Hepatocyte (in vitro differentiated cells): ENCODE measurements at regions not wholly inside any gene's neighbourhood (a gene's known extent, or its start where the extent isn't known, plus 50 kb on each side); places are given as distances from the start of the nearest gene placed in this dataset.

Source experiments
- DNase-seq: peaks from one replicate; pipeline ENCODE4 v3.0.0-alpha.2; 2016; ENCODE audit warnings: low spot score
- H2AFZ ChIP-seq: fragments of 200-600 bp; sonication (generic); 2 replicates; pipeline ENCODE4 v1.6.0; 2016; ENCODE audit warnings: antibody characterized with exemption, mild to moderate bottlenecking
- H3K27ac ChIP-seq: fragments of 200-600 bp; sonication (generic); 2 replicates; pipeline ENCODE4 v1.5.1; 2016; ENCODE audit warnings: mild to moderate bottlenecking
- H3K27me3 ChIP-seq: fragments of 200-600 bp; sonication (generic); 2 replicates; pipeline ENCODE4 v1.6.1; 2016
- H3K36me3 ChIP-seq: fragments of 200-600 bp; sonication (generic); replicated peaks from 2 replicates; pipeline ENCODE4 v1.5.1; 2016; ENCODE audit warnings: low read depth; ENCODE audit not compliant: insufficient read depth
- H3K4me1 ChIP-seq: fragments of 200-600 bp; sonication (generic); 2 replicates; pipeline ENCODE4 v1.5.1; 2016; ENCODE audit warnings: mild to moderate bottlenecking, moderate library complexity; ENCODE audit not compliant: insufficient read depth
- H3K4me2 ChIP-seq: fragments of 200-600 bp; sonication (generic); 2 replicates; pipeline ENCODE4 v1.6.0; 2016
- H3K4me3 ChIP-seq: fragments of 200-600 bp; sonication (generic); 2 replicates; pipeline ENCODE4 v1.5.1; 2016; ENCODE audit warnings: mild to moderate bottlenecking
- H3K79me2 ChIP-seq: fragments of 200-600 bp; sonication (generic); 2 replicates; pipeline ENCODE4 v1.6.0; 2017; ENCODE audit warnings: mild to moderate bottlenecking
- H3K9me2 ChIP-seq: fragments of 200-600 bp; sonication (generic); replicated peaks from 2 replicates; pipeline ENCODE4 v1.6.0; 2017; ENCODE audit warnings: mild to moderate bottlenecking; ENCODE audit not compliant: insufficient read depth
- H3K9me3 ChIP-seq: fragments of 200-600 bp; sonication (generic); 2 replicates; pipeline ENCODE4 v1.5.1; 2016; ENCODE audit warnings: low read depth, mild to moderate bottlenecking
- H4K20me1 ChIP-seq: fragments of 200-600 bp; sonication (generic); 2 replicates; pipeline ENCODE4 v1.6.0; 2016; ENCODE audit warnings: mild to moderate bottlenecking; ENCODE audit not compliant: insufficient read depth, poor library complexity, severe bottlenecking
- EZH2 ChIP-seq: fragments of 200-600 bp; sonication (generic); IDR thresholded peaks from 2 replicates; pipeline ENCODE4 v1.6.1; 2016; ENCODE audit warnings: antibody characterized with exemption, mild to moderate bottlenecking, borderline replicate concordance
- EZH2phosphoT487 ChIP-seq: fragments of 200-600 bp; sonication (generic); IDR thresholded peaks from one replicate; pipeline ENCODE4 v1.6.1; 2018; ENCODE audit warnings: antibody characterized with exemption, mild to moderate bottlenecking, low read depth, moderate library complexity; ENCODE audit not compliant: unreplicated experiment, severe bottlenecking
- WGBS: methylation state at CpG from one replicate; pipeline ENCODE4 v1.1.6; 2016; ENCODE audit warnings: low lambda C conversion rate; ENCODE audit errors: missing lambda C conversion rate; 5-methylcytosine and 5-hydroxymethylcytosine counted together
- TF ChIP-seq, protein P1 (sequence below): fragments of 200-600 bp; sonication (generic); IDR thresholded peaks from 2 replicates; pipeline ENCODE4 v1.5.1; 2016; ENCODE audit warnings: antibody characterized with exemption, mild to moderate bottlenecking; ENCODE audit not compliant: poor library complexity

GRCh38 chr2:437180-437579 is 149.3 kb upstream of the ALKAL2 start:
- 85% methylated on average over 5 of the region's 5 CpGs for WGBS
- Histone ChIP-seq H3K79me2 (no peaks in the 10 kb centered on the region), H4K20me1 (no peaks in the 10 kb centered on the region), H3K9me3 (no peaks in the 10 kb centered on the region), H3K4me2 (no peak overlapping the region), H3K36me3 (no peaks in the 10 kb centered on the region), H3K9me2 (no peaks in the 10 kb centered on the region), H3K4me3 (no peak overlapping the region), H3K27ac (no peak overlapping the region), H2AFZ (no peak overlapping the region), H3K27me3 (no peaks in the 10 kb centered on the region), H3K4me1 (no peaks in the 10 kb centered on the region)
- DNase-seq: no peak
- TF ChIP-seq EZH2 (no peak), EZH2phosphoT487 (no peak)

DNA sequence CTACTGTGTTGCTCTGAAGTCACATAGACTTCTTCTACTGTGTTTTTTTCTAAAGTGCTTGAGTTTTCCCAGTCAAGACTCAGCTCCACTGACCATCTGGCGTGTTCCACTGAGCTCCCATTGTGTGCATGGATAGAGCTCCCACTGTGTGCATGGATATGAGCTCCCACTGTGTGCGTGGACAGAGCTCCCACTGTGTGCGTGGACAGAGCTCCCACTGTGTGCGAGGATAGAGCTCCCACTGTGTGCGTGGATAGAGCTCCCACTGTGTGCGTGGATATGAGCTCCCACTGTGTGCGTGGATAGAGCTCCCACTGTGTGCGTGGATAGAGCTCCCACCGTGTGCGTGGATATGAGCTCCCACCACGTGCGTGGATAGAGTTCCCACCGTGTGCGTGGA is 148.3 kb upstream of the ALKAL2 start:
- Histone ChIP-seq H3K4me2 (no peak overlapping the region), H3K4me3 (no peak overlapping the region), H3K9me2 (no peaks in the 10 kb centered on the region), H3K4me1 (no peaks in the 10 kb centered on the region), H2AFZ (no peak overlapping the region), H3K27ac (no peak overlapping the region), H3K79me2 (no peaks in the 10 kb centered on the region), H3K27me3 (no peaks in the 10 kb centered on the region), H3K9me3 (no peaks in the 10 kb centered on the region), H4K20me1 (no peaks in the 10 kb centered on the region), H3K36me3 (no peaks in the 10 kb centered on the region)
- WGBS: 95% methylated on average over 6 of the region's 14 CpGs
- no peak for DNase-seq
- TF ChIP-seq EZH2: no peak
- TF ChIP-seq, protein P1, sequence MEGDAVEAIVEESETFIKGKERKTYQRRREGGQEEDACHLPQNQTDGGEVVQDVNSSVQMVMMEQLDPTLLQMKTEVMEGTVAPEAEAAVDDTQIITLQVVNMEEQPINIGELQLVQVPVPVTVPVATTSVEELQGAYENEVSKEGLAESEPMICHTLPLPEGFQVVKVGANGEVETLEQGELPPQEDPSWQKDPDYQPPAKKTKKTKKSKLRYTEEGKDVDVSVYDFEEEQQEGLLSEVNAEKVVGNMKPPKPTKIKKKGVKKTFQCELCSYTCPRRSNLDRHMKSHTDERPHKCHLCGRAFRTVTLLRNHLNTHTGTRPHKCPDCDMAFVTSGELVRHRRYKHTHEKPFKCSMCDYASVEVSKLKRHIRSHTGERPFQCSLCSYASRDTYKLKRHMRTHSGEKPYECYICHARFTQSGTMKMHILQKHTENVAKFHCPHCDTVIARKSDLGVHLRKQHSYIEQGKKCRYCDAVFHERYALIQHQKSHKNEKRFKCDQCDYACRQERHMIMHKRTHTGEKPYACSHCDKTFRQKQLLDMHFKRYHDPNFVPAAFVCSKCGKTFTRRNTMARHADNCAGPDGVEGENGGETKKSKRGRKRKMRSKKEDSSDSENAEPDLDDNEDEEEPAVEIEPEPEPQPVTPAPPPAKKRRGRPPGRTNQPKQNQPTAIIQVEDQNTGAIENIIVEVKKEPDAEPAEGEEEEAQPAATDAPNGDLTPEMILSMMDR: no peak
- no peak for TF ChIP-seq EZH2phosphoT487

GRCh38 chr2:434625-435024 is 146.7 kb upstream of the ALKAL2 start:
- Histone ChIP-seq H3K27ac (no peak overlapping the region), H3K9me2 (no peaks in the 10 kb centered on the region), H3K79me2 (no peaks in the 10 kb centered on the region), H3K4me1 (no peaks in the 10 kb centered on the region), H3K27me3 (no peaks in the 10 kb centered on the region), H3K36me3 (no peaks in the 10 kb centered on the region), H3K4me3 (no peak overlapping the region), H4K20me1 (no peaks in the 10 kb centered on the region), H3K4me2 (no peak overlapping the region), H3K9me3 (no peaks in the 10 kb centered on the region), H2AFZ (no peak overlapping the region)
- DNase-seq: no peak
- TF ChIP-seq EZH2 (no peak), EZH2phosphoT487 (no peak)
- TF ChIP-seq, protein P1: no peak

- H4K20me1 ChIP-seq: no peaks in the 10 kb centered on the region
- H3K4me2 ChIP-seq: no peak overlapping the region
- H3K4me3 ChIP-seq: no peak overlapping the region
- DNase-seq: no peak
- H3K27ac ChIP-seq: no peak overlapping the region
- TF ChIP-seq, protein P1: no peak
- TF ChIP-seq EZH2: no peak
- H3K9me3 ChIP-seq: no peaks in the 10 kb centered on the region
- no peaks in the 10 kb centered on the region for H3K79me2 ChIP-seq
- H3K4me1 ChIP-seq: no peaks in the 10 kb centered on the region
- no peaks in the 10 kb centered on the region for H3K27me3 ChIP-seq
- 94% methylated on average over 4 of the region's 4 CpGs for WGBS
- H3K36me3 ChIP-seq: no peaks in the 10 kb centered on the region
- no peaks in the 10 kb centered on the region for H3K9me2 ChIP-seq
- no peak overlapping the region for H2AFZ ChIP-seq
These were observed 145.3 kb upstream of the ALKAL2 start for GRCh38 chr2:433216-433615.
